Calu3 (cell line): ENCODE measurements at regions not wholly inside any gene's neighbourhood (a gene's known extent, or its start where the extent isn't known, plus 50 kb on each side); places are given as distances from the start of the nearest gene placed in this dataset.
"Not testable (repeated sequence)": the region's sequence is repeated elsewhere in the genome, so short reads cannot be mapped to it uniquely, and the experiment has no call there.

Experiments
- BruUV-seq: library from RNA; stranded (reverse); fragments of 400-500 nt; replicated peaks from 2 replicates; lab custom pipeline; 2021; lab: Mats Ljungman, UMichigan
- CTCF ChIA-PET: fragments of 300-600 bp; sonication (Branson Sonifier 250); formaldehyde crosslinking; loops from one replicate; lab custom pipeline; 2022; ENCODE audit warnings: antibody characterized with exemption; lab: Charles Lee
- DNase-seq: peaks from one replicate; pipeline ENCODE4 v3.0.0; 2022
- H3K27ac Mint-ChIP-seq: one replicate; pipeline ENCODE4 v1.8.0; 2022; ENCODE audit warnings: mixed read lengths; ENCODE audit not compliant: unreplicated experiment
- H3K27me3 Mint-ChIP-seq: one replicate; pipeline ENCODE4 v1.8.0; 2022; ENCODE audit warnings: mixed read lengths; ENCODE audit not compliant: unreplicated experiment
- H3K36me3 Mint-ChIP-seq: one replicate; pipeline ENCODE4 v1.8.0; 2022; ENCODE audit warnings: mild to moderate bottlenecking, moderate library complexity, mixed read lengths; ENCODE audit not compliant: insufficient read depth, unreplicated experiment
- H3K4me1 Mint-ChIP-seq: one replicate; pipeline ENCODE4 v1.8.0; 2022; ENCODE audit warnings: mild to moderate bottlenecking, low read depth, mixed read lengths; ENCODE audit not compliant: unreplicated experiment
- H3K4me3 Mint-ChIP-seq: one replicate; pipeline ENCODE4 v1.8.0; 2022; ENCODE audit warnings: mild to moderate bottlenecking, low read depth, moderate library complexity, mixed read lengths; ENCODE audit not compliant: unreplicated experiment
- H3K9me3 Mint-ChIP-seq: one replicate; pipeline ENCODE4 v1.8.0; 2022; ENCODE audit warnings: low read depth, mixed read lengths; ENCODE audit not compliant: unreplicated experiment
- intact Hi-C: fragments of 100-400 bp; cut with micrococcal nuclease; formaldehyde crosslinking; loops from one replicate; pipeline ENCODE4 v1.10.0; 2022; ENCODE audit not compliant: unreplicated experiment
- TF ChIP-seq, protein P1 (sequence below): fragments of 200-600 bp; IDR thresholded peaks from one replicate; pipeline ENCODE4 v1.8.0; 2022; ENCODE audit warnings: antibody characterized with exemption; ENCODE audit not compliant: unreplicated experiment

DNA sequence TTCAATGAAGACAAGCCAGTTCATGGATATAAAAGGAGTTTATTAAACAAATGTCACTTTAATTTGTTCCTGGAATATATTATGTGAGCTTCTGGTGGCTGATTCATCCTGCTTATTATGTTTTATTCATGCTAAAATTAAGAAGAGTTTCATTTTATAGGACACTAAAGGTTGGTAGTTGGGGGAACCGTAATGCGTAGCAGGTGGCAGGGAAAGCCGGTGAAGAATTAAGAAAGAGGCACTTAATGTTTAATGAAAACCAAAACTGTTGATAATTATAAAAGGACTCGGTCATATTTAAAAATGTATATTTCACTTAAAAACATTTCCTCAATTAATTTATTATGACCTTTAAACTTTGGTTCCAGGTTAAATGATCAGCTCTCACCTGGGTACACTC, 94.3 kb downstream of the XKR3 start:
- H3K36me3 Mint-ChIP-seq, H3K27ac Mint-ChIP-seq, H3K27me3 Mint-ChIP-seq, H3K4me1 Mint-ChIP-seq, DNase-seq, BruUV-seq, CTCF ChIA-PET, H3K4me3 Mint-ChIP-seq, intact Hi-C loops: not testable (repeated sequence)
- H3K9me3 Mint-ChIP-seq: peaks cover 15% of the 10 kb centered on the region

DNA sequence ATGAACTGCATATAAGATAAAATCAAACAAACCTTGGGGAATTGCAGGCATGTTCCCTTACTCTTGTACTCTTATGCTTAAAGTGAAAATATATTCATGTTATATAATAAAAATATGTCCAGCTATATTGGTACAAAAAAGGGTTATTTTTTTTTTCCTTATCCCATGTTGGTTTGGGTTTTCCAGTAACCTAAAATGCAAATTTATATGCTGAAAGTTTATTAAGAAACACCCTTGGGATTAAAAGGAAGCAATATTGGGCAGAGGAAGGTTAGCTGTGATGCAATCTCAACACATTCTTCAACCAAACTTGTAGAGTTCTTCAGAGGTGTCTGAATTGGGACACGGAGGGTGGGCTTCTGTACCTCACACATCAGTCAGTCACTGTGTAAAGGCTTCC, 97.7 kb downstream of the XKR3 start:
- H3K27ac Mint-ChIP-seq, H3K4me1 Mint-ChIP-seq, H3K27me3 Mint-ChIP-seq, intact Hi-C loops, CTCF ChIA-PET, DNase-seq, H3K36me3 Mint-ChIP-seq, H3K4me3 Mint-ChIP-seq, BruUV-seq: not testable (repeated sequence)
- H3K9me3 Mint-ChIP-seq: peaks cover 12% of the 10 kb centered on the region

GRCh38 chr22:16723241-16723640, 102.0 kb downstream of the XKR3 start:
- intact Hi-C loops, H3K4me3 Mint-ChIP-seq, H3K36me3 Mint-ChIP-seq, H3K27ac Mint-ChIP-seq, DNase-seq, H3K4me1 Mint-ChIP-seq, BruUV-seq, CTCF ChIA-PET, H3K27me3 Mint-ChIP-seq: not testable (repeated sequence)
- H3K9me3 Mint-ChIP-seq: peaks cover 12% of the 10 kb centered on the region

DNA sequence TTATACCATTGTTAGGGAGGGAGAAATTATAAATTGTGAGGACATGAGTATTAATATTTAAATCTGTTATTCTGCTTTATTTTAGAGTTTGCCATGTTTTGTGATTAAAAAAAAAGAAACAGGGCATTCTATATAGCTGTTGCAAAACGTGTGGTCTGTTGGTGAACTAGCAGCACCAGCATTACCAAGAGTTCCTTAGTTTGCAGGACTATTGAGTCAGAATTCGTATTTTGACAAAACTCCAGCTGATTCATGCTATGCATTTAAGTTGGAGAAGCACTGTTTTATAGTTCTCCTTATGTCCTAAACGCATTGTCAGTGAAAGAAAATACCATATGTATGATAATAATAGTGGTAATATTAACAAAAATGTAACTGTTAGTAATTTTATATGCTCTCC, 102.6 kb downstream of the XKR3 start:
- H3K36me3 Mint-ChIP-seq, intact Hi-C loops, CTCF ChIA-PET, DNase-seq, H3K27me3 Mint-ChIP-seq, H3K27ac Mint-ChIP-seq, H3K4me1 Mint-ChIP-seq, BruUV-seq, H3K4me3 Mint-ChIP-seq: not testable (repeated sequence)
- peaks cover 17% of the 10 kb centered on the region for H3K9me3 Mint-ChIP-seq

- no peaks in the 10 kb centered on the region for H3K27me3 Mint-ChIP-seq
- peaks cover 15% of the 10 kb centered on the region for H3K9me3 Mint-ChIP-seq
- H3K27ac Mint-ChIP-seq: no peak overlapping the region
Measured at GRCh38 chr22:16721961-16722360, 103.2 kb downstream of the XKR3 start.

GRCh38 chr22:16717699-16718558, 107.3 kb downstream of the XKR3 start:
- Mint-ChIP-seq H3K4me3 (no peak overlapping the region), H3K27ac (no peak overlapping the region), H3K9me3 (peaks cover 16% of the 10 kb centered on the region), H3K27me3 (no peaks in the 10 kb centered on the region), H3K4me1 (no peaks in the 10 kb centered on the region), H3K36me3 (no peaks in the 10 kb centered on the region)
- no peak for DNase-seq
- no TSS peak for BruUV-seq
- CTCF ChIA-PET: no interaction called here
- TF ChIP-seq, protein P1, sequence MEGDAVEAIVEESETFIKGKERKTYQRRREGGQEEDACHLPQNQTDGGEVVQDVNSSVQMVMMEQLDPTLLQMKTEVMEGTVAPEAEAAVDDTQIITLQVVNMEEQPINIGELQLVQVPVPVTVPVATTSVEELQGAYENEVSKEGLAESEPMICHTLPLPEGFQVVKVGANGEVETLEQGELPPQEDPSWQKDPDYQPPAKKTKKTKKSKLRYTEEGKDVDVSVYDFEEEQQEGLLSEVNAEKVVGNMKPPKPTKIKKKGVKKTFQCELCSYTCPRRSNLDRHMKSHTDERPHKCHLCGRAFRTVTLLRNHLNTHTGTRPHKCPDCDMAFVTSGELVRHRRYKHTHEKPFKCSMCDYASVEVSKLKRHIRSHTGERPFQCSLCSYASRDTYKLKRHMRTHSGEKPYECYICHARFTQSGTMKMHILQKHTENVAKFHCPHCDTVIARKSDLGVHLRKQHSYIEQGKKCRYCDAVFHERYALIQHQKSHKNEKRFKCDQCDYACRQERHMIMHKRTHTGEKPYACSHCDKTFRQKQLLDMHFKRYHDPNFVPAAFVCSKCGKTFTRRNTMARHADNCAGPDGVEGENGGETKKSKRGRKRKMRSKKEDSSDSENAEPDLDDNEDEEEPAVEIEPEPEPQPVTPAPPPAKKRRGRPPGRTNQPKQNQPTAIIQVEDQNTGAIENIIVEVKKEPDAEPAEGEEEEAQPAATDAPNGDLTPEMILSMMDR: no peak
- intact Hi-C loops: no loop called here

More at GRCh38 chr22:16721961-16722360, 103.2 kb downstream of the XKR3 start:
- TF ChIP-seq, protein P1: no peak
- Mint-ChIP-seq H3K4me1 (no peaks in the 10 kb centered on the region), H3K36me3 (no peaks in the 10 kb centered on the region), H3K4me3 (no peak overlapping the region)
- intact Hi-C loops: no loop called here
- BruUV-seq: no TSS peak
- CTCF ChIA-PET: no interaction called here
- no peak for DNase-seq

- BruUV-seq: not testable (repeated sequence)
Measured at GRCh38 chr22:16714568-16714967, 110.6 kb downstream of the XKR3 start.

GRCh38 chr22:16702318-16702870, 109.8 kb upstream of the CCT8L2 start:
- H3K27me3 Mint-ChIP-seq, H3K4me3 Mint-ChIP-seq, intact Hi-C loops, H3K27ac Mint-ChIP-seq, H3K36me3 Mint-ChIP-seq, BruUV-seq, DNase-seq, CTCF ChIA-PET, H3K4me1 Mint-ChIP-seq: not testable (repeated sequence)
- H3K9me3 Mint-ChIP-seq: peaks cover 19% of the 10 kb centered on the region

More at GRCh38 chr22:16714568-16714967, 110.6 kb downstream of the XKR3 start:
- intact Hi-C loops, DNase-seq, H3K36me3 Mint-ChIP-seq, H3K27me3 Mint-ChIP-seq, H3K4me3 Mint-ChIP-seq, CTCF ChIA-PET, H3K4me1 Mint-ChIP-seq, H3K27ac Mint-ChIP-seq: not testable (repeated sequence)
- H3K9me3 Mint-ChIP-seq: peaks cover 14% of the 10 kb centered on the region
